ENCODE measurements at regions not wholly inside any gene's neighbourhood (a gene's known extent, or its start where the extent isn't known, plus 50 kb on each side); places are given as distances from the start of the nearest gene placed in this dataset.
A peak's percentile ranks its signal among the peaks of the same experiment; 100 is the strongest.

DNA sequence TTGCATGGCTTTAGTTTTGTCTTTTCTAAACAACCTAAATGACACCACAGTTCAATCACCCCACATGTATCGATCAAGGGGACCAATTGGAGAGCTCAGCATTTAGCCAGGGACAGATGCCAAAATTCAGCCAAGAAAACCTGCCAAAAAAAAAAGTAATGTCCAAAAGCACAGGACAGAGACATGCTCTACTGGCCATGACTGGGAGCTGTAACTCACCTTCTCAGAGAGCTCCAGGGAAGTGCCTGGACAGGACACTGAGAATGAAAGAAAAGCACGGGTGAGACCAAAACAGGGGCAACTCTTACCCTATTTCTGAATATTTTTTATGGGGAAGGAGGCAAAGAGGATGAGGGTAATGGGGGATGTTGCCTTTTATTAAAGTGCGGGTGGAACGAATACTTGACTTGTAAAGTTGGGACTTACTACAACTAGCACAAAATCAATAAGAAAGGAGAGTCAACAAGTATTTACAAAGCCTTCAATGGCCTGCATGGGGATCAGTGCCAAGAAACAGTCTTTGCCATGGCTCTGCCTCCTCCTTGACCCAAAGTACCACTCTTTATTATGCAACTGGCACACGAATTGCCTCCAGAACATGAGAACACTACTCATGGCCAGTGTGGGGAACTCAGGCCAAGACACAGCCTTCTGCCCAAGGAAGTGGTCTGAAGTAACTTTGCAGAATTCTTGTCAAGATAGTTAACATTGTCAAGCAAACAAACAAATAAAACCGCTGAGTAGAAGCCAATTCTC, 72.9 kb upstream of the HK2 start:
- DNase-seq = no peak

DNA sequence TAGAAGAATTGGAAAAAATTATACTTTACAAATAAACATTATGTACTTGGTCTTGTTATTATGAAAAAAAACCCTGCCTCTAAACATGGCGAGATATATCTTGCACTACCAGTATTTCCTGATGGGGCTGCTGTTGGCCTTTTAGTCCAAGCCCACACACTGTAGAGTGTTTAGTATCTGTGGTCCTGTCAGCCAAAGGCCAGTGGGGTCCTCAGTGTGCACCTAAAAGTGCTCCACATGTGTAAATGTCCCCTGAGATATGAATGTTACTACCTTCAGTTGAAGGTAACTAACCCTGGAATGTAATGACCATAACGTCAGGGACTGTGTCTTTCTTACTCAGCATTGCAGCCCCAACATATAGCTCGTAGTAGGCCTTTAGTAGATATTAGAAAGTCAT, 71.1 kb upstream of the HK2 start:
- no peak for DNase-seq

DNA sequence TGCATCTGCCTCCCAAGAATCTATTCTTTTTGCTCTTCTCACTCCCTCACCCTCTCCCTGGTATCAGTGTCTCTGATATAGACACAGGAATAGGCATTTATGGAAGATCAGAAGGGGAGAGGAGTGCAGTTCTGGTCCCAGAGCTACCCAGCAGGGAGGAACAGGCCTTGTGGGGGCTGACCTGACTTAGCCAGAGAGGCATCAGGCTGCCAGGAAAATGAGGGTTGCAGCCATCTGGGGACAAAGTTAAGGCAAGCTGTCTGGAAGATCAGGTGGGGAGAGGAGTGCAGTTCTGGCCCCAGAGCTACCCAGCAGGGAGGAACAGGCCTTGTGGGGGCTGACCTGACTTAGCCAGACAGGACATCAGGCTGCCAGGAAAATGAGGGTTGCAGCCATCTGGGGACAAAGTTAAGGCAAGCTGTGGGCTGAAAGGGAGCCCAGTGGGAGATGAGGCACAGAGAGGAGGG, 69.9 kb upstream of the HK2 start:
- no peak for DNase-seq

DNA sequence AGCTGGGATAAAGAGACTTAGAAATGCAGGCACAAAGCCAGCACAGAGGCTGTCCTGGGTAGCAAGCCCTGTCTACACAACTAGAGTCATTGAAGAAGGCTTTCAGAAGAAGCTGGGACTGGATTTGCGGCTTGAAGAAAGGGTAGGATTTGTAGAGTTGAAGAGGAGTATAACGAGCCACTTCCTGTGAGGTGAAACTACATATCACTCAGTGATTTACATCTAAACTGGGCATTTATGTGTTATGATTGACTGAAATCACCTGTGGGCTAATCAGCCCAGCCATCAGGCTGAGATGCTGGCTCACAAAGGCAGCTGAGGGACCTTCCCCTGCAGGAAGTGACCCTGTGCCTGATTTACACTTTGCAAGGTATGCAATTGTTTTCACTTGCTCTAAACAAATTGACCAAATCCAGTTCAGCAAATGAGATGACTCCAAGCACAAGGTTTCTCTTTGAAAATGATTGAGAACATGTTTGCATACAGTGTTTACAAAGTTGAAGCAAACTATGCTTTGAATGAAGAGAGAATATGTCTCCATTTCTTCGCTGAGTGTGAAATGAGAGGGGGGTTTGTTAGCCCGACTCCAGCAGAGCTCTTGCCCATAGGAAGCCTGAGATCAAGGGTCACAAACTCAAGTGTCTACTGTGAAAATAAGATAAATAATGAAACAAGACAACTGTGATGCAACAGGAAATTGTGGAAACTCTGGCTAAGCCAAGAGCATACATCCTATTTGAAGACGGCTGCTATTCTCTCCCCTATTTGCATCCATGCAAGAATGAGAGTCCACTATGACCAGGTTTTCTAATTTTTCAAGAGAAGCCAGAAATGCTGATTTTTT, 69.3 kb upstream of the HK2 start:
- peak in 2 of 3 experiments; percentile 29 to 63 for DNase-seq

DNA sequence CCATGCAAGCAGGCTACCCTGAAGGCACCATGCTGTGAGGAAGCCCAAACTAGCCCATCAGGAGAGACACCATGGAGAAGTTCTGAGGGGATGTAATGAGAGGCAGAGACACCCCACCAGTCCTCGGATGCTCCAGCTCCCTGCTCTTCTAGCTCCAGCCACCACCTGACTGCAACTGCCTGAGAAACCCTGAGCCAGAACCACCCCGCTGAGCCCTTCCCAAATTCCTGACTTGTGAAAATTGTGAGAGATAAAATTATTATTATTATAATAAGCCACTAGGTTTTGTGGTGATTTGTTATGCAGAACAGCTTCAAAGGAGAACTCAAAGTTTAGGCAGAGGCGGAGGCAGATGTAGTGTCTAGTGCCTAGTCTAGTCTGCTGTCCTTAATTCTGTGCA, 67.1 kb upstream of the HK2 start:
- DNase-seq = no peak

DNA sequence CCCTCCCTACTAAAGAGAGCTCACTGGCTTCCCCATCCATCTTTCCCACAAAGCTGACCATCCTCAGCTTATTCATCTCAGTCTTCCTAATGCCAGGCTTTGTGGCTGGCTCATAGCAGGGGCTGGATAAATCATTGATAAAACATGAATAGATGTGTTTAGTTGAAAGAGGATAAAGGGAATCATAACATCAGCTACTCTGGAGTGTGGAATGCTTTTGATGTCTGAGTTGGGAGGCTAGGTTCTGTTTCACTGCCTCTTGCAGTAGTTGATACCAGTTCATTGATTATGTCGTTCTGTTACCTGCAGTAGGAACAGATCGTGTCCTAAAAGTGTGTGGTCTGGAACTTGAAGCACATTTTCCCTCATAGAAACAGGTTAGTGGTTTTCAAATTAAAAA, 66.3 kb upstream of the HK2 start:
- no peak for DNase-seq

DNA sequence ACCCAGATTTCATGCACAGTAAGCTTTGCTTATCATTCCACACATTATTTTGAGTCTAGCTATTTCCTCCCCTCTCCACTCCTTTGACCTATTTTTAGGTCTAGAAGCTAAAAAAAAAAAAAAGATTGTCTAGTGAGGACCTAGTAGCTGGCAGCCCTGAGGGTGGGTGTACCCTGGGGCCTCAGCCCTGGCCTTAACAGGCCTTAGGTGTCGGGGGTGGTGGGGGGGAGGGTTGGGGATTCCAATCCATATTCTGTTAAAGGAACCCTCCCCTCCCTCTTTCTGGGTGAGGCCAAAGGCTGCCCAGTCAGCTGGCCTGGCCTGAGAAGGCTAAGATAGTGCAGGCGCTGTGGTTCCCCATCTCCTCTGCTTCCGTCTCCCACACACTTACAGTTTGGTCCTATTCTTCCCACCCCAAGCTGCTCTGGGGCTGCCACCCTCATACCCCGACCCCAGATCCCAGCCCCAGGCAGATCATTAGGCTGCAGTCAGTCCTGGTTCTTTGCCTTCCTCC, 65.5 kb upstream of the HK2 start:
- no peak for DNase-seq

DNA sequence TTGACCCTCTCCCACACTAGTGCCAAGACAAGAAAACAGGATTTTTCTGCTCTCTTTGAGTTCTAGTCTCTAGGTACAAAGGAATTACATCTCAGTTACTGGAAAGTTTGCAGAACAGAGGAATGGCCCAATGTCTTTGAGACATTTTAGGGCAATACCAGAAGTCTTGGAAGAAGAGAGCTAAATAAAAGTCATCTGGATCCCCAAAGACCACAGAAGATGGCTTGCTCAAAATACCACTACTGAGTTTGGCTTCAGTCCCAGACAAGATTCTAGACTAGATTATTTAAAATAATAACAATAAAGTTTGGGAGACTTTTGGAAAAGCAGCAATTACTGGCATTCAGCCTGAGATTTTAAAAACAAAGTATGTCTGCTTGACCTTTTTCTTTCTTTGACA, 61.9 kb upstream of the HK2 start:
- DNase-seq = no peak

DNA sequence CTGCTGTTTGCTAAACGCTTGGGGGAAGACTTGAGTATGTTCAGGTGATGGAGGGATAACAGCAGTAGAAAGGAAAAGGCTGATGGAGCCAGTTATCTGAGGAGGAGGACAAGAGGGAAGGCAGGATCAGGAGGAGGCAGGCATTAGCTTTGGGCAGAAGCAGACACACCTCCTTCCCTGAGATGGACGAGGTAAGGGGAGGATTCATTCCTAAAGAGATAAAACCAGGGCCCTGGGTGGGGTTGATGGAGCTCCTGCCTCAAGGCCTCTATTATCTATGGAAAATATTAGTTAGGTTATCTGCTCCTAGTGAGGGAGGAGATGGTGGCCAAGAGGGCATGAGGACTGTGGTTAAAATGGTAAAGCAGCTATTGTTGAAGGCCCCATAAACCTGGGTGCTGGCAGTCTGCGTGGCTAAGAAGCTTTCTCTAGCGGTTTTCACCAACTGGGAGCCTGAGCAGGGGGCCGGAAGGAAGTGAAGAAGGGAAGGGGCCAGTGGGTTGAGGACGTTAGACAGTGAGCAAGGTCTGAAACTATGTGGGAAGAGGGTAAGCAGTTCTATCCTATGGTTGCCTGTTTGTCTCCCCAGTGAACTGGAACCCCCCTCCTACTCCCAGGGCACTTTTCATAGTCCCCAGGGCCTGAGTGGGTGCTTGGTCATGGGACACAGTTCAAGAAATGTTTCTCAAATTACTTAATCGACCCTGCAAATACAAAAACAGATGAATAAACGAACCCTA, 56.6 kb upstream of the HK2 start:
- DNase-seq = no peak

DNA sequence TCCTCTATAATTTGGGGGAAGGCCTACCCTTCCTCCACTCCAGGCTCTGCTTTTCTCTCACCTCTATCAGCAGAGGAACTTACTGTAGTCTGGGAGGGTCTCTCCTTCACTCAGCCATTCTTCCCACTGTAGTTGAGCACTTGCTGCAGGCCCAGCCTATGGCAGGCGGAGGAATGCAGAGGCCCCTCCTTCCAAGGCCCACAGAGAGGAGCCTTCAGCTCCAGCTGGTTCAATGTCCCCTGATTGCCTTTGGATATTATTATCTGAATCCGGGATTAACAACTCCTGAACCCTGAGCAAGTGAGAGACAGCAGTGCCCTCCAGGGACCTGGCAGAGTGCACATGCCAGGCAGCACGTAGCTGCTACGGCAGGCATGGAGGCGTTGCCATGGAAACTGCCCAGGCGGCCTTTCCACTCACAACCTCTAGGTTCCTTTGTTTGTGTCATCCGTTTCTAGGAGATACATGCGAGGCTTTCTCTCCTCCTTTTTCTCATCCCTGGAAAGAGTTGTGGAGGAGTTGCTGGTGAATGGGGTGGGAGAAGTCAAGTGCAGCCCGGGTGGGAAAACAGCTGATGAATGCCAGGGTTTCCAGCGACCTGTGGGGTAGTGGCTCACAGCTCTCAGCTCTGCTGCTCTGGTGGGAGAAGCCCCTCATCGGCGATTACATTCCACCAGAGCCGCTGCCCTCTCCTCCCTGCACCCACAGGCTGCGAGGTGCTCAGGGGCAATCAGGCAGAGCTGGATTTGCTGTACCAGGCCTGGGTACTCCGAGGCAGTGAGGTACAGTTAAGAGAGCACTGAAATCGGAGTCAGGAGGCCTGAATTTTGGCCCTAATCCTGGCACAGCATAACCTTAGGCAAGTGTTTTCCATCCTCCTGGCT, 55.3 kb upstream of the HK2 start:
- peak; percentile 23 to 95 (median 85) for DNase-seq

DNA sequence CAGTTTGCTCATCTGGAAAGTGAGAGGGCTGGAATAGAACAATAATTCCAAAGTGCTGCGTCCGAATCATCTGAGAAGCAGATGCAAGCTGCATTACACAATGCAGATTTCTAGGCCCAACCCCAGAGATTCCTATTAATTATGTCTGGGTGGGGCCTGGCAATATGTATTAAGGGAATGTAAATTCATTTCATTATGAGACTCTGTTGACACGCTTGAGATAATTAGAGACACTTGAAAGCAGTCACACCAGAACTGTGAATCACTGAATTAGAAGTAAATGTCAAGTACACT, 54.7 kb upstream of the HK2 start:
- peak in 1 of 3 experiments; percentile 63 for DNase-seq

DNA sequence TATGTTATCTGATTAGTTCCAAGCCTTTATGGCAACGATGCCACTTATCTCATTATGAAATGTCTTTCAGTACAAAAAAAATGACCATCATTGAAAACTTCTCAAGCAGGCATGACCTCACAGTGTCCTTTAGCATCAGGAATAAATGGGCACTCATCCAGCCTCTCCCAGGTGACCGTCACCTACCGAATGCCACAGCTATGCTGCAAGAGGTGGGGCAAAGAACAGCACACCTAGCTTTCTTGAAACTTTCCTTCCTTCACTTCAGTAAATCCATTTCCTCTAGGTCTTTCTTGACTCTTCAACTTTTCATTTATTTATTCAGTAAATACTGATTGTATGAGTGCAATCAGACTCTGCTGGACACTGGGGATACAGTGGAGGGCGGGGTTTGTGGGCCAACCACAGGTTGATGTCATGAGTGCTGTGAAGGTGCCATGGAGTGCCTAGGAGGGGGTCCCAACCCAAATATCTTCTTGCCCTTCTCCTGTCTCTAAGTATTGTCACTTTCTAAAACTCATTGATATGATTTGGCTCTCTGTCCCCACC, 54.3 kb upstream of the HK2 start:
- peak in 1 of 3 experiments; percentile 23 for DNase-seq
